CD14-positive monocyte (primary cell): ENCODE measurements at regions not wholly inside any gene's neighbourhood (a gene's known extent, or its start where the extent isn't known, plus 50 kb on each side); places are given as distances from the start of the nearest gene placed in this dataset.
"Not testable (repeated sequence)": the region's sequence is repeated elsewhere in the genome, so short reads cannot be mapped to it uniquely, and the experiment has no call there.

Experiments
- DNase-seq, 3 donors: peaks; one replicate each; pipeline ENCODE4 v3.0.0-alpha.2; 2011 to 2022
- H2AFZ ChIP-seq: 2 replicates; pipeline ENCODE4 v1.6.0; 2012; ENCODE audit warnings: mild to moderate bottlenecking, low read depth, low read length, inconsistent platforms; ENCODE audit not compliant: insufficient read depth, poor library complexity, severe bottlenecking
- H3K27ac ChIP-seq, 2 donors: 1 replicate in 1 of 2; 2 replicates in 1 of 2; pipeline ENCODE4 v1.5.1; 2012 to 2013; ENCODE audit warnings: low read length in 2 of 2, control low read depth in 1 of 2, inconsistent platforms in 1 of 2, low read depth in 1 of 2, mild to moderate bottlenecking in 1 of 2
- H3K27me3 ChIP-seq, 2 donors: one replicate each; pipeline versions ENCODE4 v1.6.0 to v1.6.1; 2011 to 2013; ENCODE audit warnings: low read length in 2 of 2; ENCODE audit not compliant: control insufficient read depth in 2 of 2, insufficient read depth in 2 of 2
- H3K36me3 ChIP-seq, 2 donors: replicated peaks in 1 of 2; 1 replicate in 1 of 2; 2 replicates in 1 of 2; pipeline versions ENCODE4 v1.5.1 to v1.6.1; 2012 to 2013; ENCODE audit warnings: low read length in 2 of 2, control low read depth in 1 of 2, inconsistent platforms in 1 of 2, mild to moderate bottlenecking in 1 of 2; ENCODE audit not compliant: insufficient read depth in 2 of 2, control insufficient read depth in 1 of 2
- H3K4me1 ChIP-seq, 2 donors: 1 replicate in 1 of 2; 2 replicates in 1 of 2; pipeline versions ENCODE4 v1.5.1 to v1.6.1; 2012 to 2013; ENCODE audit warnings: low read length in 2 of 2, control low read depth in 1 of 2, inconsistent platforms in 1 of 2, mild to moderate bottlenecking in 1 of 2, moderate library complexity in 1 of 2; ENCODE audit not compliant: insufficient read depth in 2 of 2, control insufficient read depth in 1 of 2
- H3K4me2 ChIP-seq: replicated peaks from 2 replicates; pipeline ENCODE3; 2012; ENCODE audit warnings: low read length, moderate library complexity, mild to moderate bottlenecking; ENCODE audit not compliant: poor library complexity, severe bottlenecking; ENCODE audit errors: extremely low read depth
- H3K4me3 ChIP-seq, 3 experiments: fragments of 200-600 bp in 1 of 3; sonication (generic) in 1 of 3; replicated peaks in 1 of 3; 1 replicate in 2 of 3; 2 replicates in 1 of 3; pipeline ENCODE4 v1.5.1; 2011 to 2013; ENCODE audit warnings: low read length in 3 of 3, mild to moderate bottlenecking in 3 of 3, control low read depth in 2 of 3, low read depth in 2 of 3, inconsistent platforms in 1 of 3, moderate library complexity in 1 of 3
- H3K79me2 ChIP-seq: 2 replicates; pipeline ENCODE4 v1.6.0; 2012; ENCODE audit warnings: mild to moderate bottlenecking, control low read depth, inconsistent platforms, low read length, moderate library complexity; ENCODE audit not compliant: insufficient read depth
- H3K9ac ChIP-seq: 2 replicates; pipeline ENCODE4 v1.6.0; 2017; ENCODE audit warnings: low read length, mild to moderate bottlenecking; ENCODE audit not compliant: insufficient read depth, poor library complexity, severe bottlenecking
- H3K9me3 ChIP-seq, 2 donors: replicated peaks in 1 of 2; 1 replicate in 1 of 2; 2 replicates in 1 of 2; pipeline versions ENCODE4 v1.5.1 to v1.6.1; 2012 to 2013; ENCODE audit warnings: low read length in 2 of 2, control low read depth in 1 of 2; ENCODE audit not compliant: control insufficient read depth in 1 of 2, insufficient read depth in 1 of 2
- H4K20me1 ChIP-seq: 2 replicates; pipeline ENCODE4 v1.6.0; 2012; ENCODE audit warnings: mild to moderate bottlenecking, low read length, control low read depth, moderate library complexity; ENCODE audit not compliant: insufficient read depth
- H3K27ac Mint-ChIP-seq, 7 donors: one replicate each; pipeline ENCODE4 v1.8.0; 2020; ENCODE audit warnings: mild to moderate bottlenecking in 7 of 7, mixed read lengths in 7 of 7, moderate library complexity in 6 of 7, inconsistent platforms in 2 of 7
- H3K27me3 Mint-ChIP-seq, 3 donors: one replicate each; pipeline ENCODE4 v1.8.0; 2021 to 2022; ENCODE audit warnings: low read depth in 3 of 3, mild to moderate bottlenecking in 3 of 3, mixed read lengths in 3 of 3, moderate library complexity in 3 of 3, inconsistent platforms in 1 of 3
- H3K36me3 Mint-ChIP-seq, 2 donors: one replicate each; pipeline ENCODE4 v1.8.0; 2020; ENCODE audit warnings: mixed read lengths in 2 of 2, inconsistent platforms in 1 of 2, mild to moderate bottlenecking in 1 of 2
- H3K4me1 Mint-ChIP-seq: one replicate; pipeline ENCODE4 v1.8.0; 2020; ENCODE audit warnings: mild to moderate bottlenecking, mixed read lengths
- H3K4me3 Mint-ChIP-seq, 2 donors: one replicate each; pipeline ENCODE4 v1.8.0; 2020; ENCODE audit warnings: mild to moderate bottlenecking in 2 of 2, mixed read lengths in 2 of 2, moderate library complexity in 1 of 2
- H3K9me3 Mint-ChIP-seq, 7 donors: one replicate each; pipeline ENCODE4 v1.8.0; 2020 to 2022; ENCODE audit warnings: mixed read lengths in 7 of 7, mild to moderate bottlenecking in 6 of 7, moderate library complexity in 6 of 7, inconsistent platforms in 2 of 7
- WGBS: methylation state at CpG from one replicate; pipeline ENCODE4 v1.1.5; 2013; ENCODE audit warnings: missing lambda C conversion rate; ENCODE audit not compliant: insufficient coverage; 5-methylcytosine and 5-hydroxymethylcytosine counted together
- intact Hi-C, 2 donors: fragments of 100-400 bp; cut with micrococcal nuclease; formaldehyde crosslinking; loops; one replicate each; pipeline versions ENCODE4 v1.15.0 to v1.15.1; 2023
- TF ChIP-seq, protein P1 (sequence below): fragments of 200-600 bp; IDR thresholded peaks from one replicate; pipeline ENCODE4 v1.8.0; 2022; ENCODE audit warnings: antibody characterized with exemption, mild to moderate bottlenecking

DNA sequence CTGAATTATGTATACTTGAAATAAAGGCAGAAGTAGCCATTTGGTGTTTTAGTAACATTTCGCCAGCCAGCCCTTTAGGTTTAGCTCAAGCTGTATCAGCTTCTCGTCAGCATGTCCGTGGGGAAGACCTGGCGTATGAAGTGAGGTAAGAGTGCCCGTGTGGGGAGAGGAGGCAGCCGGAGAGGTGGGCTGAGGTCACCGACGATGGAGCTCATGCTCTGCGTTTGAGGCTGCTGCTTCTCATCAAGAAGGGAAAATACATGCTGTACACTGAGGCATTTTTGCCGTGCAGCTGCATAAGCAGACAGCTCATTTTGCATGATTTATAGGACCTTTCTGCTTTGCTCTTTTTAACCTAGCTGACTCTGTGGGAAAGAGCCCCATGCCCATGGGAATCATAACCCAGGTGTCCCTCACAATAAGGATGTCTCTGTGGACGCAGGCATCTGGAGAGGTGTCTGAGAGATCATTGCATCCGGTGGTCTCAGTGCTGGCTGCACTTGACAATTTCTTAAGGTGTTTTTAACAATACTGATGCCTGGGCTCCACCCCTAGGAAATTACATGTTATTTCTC, 179.1 kb downstream of the ABCC12 start:
- no peak overlapping the region for H3K27ac Mint-ChIP-seq
- TF ChIP-seq, protein P1, sequence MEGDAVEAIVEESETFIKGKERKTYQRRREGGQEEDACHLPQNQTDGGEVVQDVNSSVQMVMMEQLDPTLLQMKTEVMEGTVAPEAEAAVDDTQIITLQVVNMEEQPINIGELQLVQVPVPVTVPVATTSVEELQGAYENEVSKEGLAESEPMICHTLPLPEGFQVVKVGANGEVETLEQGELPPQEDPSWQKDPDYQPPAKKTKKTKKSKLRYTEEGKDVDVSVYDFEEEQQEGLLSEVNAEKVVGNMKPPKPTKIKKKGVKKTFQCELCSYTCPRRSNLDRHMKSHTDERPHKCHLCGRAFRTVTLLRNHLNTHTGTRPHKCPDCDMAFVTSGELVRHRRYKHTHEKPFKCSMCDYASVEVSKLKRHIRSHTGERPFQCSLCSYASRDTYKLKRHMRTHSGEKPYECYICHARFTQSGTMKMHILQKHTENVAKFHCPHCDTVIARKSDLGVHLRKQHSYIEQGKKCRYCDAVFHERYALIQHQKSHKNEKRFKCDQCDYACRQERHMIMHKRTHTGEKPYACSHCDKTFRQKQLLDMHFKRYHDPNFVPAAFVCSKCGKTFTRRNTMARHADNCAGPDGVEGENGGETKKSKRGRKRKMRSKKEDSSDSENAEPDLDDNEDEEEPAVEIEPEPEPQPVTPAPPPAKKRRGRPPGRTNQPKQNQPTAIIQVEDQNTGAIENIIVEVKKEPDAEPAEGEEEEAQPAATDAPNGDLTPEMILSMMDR = no peak
- 82% methylated on average over 10 of the region's 12 CpGs for WGBS

DNA sequence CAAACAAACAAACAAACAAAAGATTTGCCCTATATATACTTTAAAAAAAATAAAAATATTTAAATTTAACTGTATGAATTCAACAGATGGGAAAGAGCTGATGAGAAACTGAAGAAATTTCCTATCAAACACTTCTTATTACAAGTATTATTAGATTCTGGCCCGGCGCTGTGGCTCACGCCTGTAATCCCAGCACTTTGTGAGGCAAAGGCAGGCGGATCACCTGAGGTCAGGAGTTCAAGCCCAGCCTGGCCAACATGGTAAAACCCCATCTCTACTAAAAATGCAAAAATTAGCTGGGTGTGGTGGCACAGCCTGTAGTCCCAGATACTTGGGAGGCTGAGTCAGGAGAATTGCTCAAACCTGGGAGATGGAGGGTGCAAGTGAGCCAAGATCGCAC, 180.8 kb downstream of the ABCC12 start:
- H4K20me1 ChIP-seq, H3K4me2 ChIP-seq, H3K27ac ChIP-seq, intact Hi-C loops, DNase-seq, H2AFZ ChIP-seq, H3K4me3 Mint-ChIP-seq, H3K27ac Mint-ChIP-seq, H3K9me3 ChIP-seq, H3K9ac ChIP-seq, H3K36me3 ChIP-seq, H3K27me3 ChIP-seq, H3K27me3 Mint-ChIP-seq, H3K9me3 Mint-ChIP-seq, H3K4me3 ChIP-seq, H3K4me1 Mint-ChIP-seq, H3K79me2 ChIP-seq, H3K4me1 ChIP-seq, H3K36me3 Mint-ChIP-seq: not testable (repeated sequence)
- 94% methylated on average over 3 of the region's 5 CpGs for WGBS

More for the DNA sequence above, 179.1 kb downstream of the ABCC12 start:
- Histone ChIP-seq H4K20me1 (no peaks in the 10 kb centered on the region), H3K4me2 (no peak overlapping the region), H3K27ac (no peak overlapping the region), H3K27me3 (no peaks in the 10 kb centered on the region), H3K4me3 (no peak overlapping the region), H3K9ac (no peak overlapping the region), H3K4me1 (no peaks in the 10 kb centered on the region), H3K79me2 (no peaks in the 10 kb centered on the region), H3K9me3 (no peaks in the 10 kb centered on the region), H3K36me3 (no peaks in the 10 kb centered on the region), H2AFZ (no peak overlapping the region)
- Mint-ChIP-seq H3K4me3 (no peak overlapping the region), H3K36me3 (no peaks in the 10 kb centered on the region), H3K9me3 (peaks cover 0 to 7% (median 4%) of the 10 kb centered on the region in 7 donors), H3K27me3 (peaks cover 0 to 7% (median 0%) of the 10 kb centered on the region in 3 donors), H3K4me1 (no peaks in the 10 kb centered on the region)
- DNase-seq = no peak
- intact Hi-C loops = no loop called here
